SH-SY5Y (cell line): ENCODE measurements at regions not wholly inside any gene's neighbourhood (a gene's known extent, or its start where the extent isn't known, plus 50 kb on each side); places are given as distances from the start of the nearest gene placed in this dataset.

Source experiments
- GATA2 ChIP-seq: IDR thresholded peaks from 2 replicates; pipeline ENCODE4 v1.6.1; 2011; ENCODE audit warnings: mild to moderate bottlenecking, low read depth, low read length
- GATA3 ChIP-seq: IDR thresholded peaks from 2 replicates; pipeline ENCODE4 v1.6.1; 2011; ENCODE audit warnings: low read depth, mild to moderate bottlenecking, low read length, moderate library complexity

GRCh38 chr5:18236386-18236785 is 602.1 kb downstream of the TAF11L14 start:
- TF ChIP-seq GATA2 (no peak), GATA3 (no peak)
